Choroid plexus epithelial cell (primary cell): ENCODE measurements at regions not wholly inside any gene's neighbourhood (a gene's known extent, or its start where the extent isn't known, plus 50 kb on each side); places are given as distances from the start of the nearest gene placed in this dataset.
A peak's percentile ranks its signal among the peaks of the same experiment; 100 is the strongest.
"Not testable (repeated sequence)": the region's sequence is repeated elsewhere in the genome, so short reads cannot be mapped to it uniquely, and the experiment has no call there.

Source experiments
- DNase-seq: peaks from one replicate; pipeline ENCODE4 v3.0.0-alpha.2; 2010; ENCODE audit warnings: low read depth
- H3K4me3 ChIP-seq: 2 replicates; pipeline ENCODE4 v1.5.1; 2011; ENCODE audit warnings: low read depth, mild to moderate bottlenecking, control low read depth, low read length, moderate library complexity
- CTCF ChIP-seq: conservative IDR thresholded peaks from 2 replicates; pipeline ENCODE4 v1.5.1; 2011; ENCODE audit warnings: low read depth, mild to moderate bottlenecking, control low read depth, inconsistent platforms, low read length, moderate library complexity

- TF ChIP-seq CTCF = no peak
- DNase-seq = no peak
- no peak overlapping the region for H3K4me3 ChIP-seq
Observed at GRCh38 chr11:37896016-37896415, 1298.0 kb upstream of the RAG2 start.

DNA sequence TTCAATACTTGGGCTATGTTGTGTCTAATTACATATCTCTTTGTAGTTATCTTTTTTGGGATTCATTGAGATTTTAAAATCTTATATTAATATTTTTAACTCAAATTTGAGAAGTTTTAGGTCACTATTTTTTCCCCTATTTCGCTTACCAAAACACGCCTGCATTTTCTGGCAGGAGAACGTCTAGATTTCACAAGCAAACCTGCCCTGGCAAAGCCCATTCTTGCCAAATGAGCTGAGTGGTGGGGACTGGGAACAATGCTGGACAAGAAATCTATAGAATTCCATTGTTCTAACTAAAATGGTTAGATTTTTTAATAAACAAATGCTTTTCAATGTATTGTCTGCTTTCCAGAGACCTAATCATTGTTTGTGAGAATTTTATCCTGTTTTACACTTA, 1283.7 kb upstream of the RAG2 start:
- DNase-seq = no peak
- TF ChIP-seq CTCF = no peak
- H3K4me3 ChIP-seq = no peak overlapping the region

DNA sequence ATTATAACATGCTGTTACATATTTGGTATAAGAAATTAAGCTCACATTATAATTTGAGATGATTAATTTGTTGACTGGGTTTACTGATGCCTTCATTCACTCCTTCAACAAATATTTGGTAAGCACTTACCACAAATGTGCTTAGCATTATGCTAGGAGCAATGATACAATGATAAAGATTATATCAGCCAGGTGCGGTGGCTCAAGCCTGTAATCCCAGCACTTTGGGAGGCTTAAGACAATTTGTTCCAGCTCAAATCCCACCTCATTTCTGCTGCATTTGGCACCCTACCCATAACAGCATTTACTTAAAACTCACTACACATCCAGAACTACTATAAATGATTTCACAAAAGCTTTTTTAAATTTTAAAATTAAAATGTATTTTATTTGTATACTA, 1263.6 kb upstream of the RAG2 start:
- DNase-seq = no peak

DNA sequence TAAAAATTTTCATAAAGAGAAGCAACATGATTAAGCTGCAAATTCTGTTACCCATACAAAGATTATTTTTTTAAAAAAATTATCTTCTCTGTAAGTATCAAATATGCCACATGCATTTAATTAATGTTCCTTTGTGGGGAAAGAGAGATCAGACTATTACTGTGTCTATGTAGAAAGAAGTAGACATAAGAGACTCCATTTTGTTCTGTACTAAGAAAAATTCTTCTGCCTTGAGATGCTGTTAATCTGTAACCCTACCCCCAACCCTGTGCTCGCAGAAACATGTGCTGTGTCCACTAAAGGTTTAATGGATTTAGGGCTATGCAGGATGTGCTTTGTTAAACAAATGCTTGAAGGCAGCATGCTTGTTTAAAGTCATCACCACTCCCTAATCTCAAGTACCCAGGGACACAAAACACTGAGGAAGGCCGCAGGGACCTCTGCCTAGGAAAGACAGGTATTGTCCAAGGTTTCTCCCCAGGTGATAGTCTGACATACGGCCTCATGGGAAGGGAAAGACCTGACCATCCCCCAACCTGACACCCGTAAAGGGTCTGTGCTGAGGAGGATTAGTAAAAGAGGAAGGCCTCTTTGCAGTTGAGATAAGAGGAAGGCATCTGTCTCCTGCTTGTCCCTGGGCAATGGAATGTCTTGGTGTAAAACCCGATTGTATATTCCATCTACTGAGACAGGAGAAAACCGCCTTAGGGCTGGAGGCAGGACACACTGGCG, 1260.9 kb upstream of the RAG2 start:
- not testable (repeated sequence) for DNase-seq, H3K4me3 ChIP-seq

More for the DNA sequence above, 1263.6 kb upstream of the RAG2 start:
- TF ChIP-seq CTCF = no peak
- no peak overlapping the region for H3K4me3 ChIP-seq

- peak; percentile 22 for DNase-seq
- TF ChIP-seq CTCF = peak; percentile 41
- no peak overlapping the region for H3K4me3 ChIP-seq
Observed at GRCh38 chr11:37858398-37858797, 1260.4 kb upstream of the RAG2 start.

GRCh38 chr11:37857726-37858125, 1259.7 kb upstream of the RAG2 start:
- DNase-seq = no peak
- TF ChIP-seq CTCF = no peak
- no peak overlapping the region for H3K4me3 ChIP-seq

DNA sequence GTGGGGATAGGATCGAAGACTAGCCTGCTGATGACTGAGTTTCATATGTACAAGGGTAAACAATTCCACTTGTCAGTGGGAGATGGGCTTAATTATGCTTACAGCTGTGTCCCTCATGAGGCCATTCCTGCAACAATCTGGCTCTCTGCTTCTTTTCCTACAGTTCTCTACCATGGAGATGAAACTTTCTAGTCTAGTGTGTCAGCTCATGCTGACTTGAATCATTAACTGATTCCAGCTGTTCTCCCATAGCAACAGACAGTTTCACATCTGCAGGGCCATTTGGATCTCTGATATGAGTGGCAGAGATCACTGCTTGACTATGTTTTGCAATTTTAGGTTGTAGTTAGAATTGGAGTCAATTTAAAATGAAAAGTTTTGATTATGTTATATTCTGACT, 1251.7 kb upstream of the RAG2 start:
- no peak overlapping the region for H3K4me3 ChIP-seq
- TF ChIP-seq CTCF = no peak
- peak; percentile 4 for DNase-seq

DNA sequence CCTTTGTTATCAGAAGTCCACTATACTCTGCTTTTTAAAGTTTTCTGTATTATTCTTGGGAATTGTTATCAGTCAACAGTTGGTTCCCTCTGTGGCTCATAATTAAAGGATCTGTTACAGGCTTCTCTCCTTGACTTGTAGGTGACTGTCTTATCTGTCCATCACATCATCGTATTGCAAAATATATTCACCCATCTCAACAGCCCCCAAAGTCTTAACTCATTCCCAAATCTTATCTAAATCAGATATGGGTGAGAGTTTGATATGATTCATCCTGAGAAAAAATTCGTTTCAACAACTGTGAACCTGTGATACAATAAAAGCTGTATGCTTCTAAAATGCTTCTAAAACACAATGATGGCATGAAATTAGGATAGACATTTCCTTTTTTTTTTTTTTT, 1245.6 kb upstream of the RAG2 start:
- no peak for DNase-seq

More for the DNA sequence above, 1245.6 kb upstream of the RAG2 start:
- no peak for TF ChIP-seq CTCF
- H3K4me3 ChIP-seq = no peak overlapping the region
